Epithelial cell of proximal tubule (primary cell): ENCODE measurements at regions not wholly inside any gene's neighbourhood (a gene's known extent, or its start where the extent isn't known, plus 50 kb on each side); places are given as distances from the start of the nearest gene placed in this dataset.
"Not testable (repeated sequence)": the region's sequence is repeated elsewhere in the genome, so short reads cannot be mapped to it uniquely, and the experiment has no call there.

Experiments
- DNase-seq: peaks from one replicate; pipeline ENCODE4 v3.0.0-alpha.2; 2011; ENCODE audit warnings: low read depth
- H3K4me3 ChIP-seq: 2 replicates; pipeline ENCODE4 v1.5.1; 2011; ENCODE audit warnings: low read depth, mild to moderate bottlenecking, low read length
- CTCF ChIP-seq: conservative IDR thresholded peaks from 2 replicates; pipeline ENCODE4 v1.5.1; 2012; ENCODE audit warnings: low read depth, mild to moderate bottlenecking, low read length

DNA sequence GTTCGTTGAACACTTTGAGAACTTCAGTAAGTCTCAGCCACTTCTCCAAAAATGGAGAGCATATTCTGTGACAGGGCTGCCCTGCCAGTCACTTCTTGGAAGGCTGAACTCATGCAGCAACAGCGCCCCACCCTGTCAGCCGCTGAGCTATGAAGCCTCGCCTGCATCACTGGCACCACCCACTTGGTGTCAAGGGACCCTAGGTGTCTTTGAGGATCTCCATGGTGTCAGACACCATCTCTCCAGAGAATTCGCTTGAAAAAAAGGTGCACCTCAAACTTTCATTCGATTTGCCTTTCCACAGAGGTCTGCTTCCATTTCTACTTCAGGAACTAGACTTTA, 351.5 kb downstream of the SPATA31A6 start:
- peak; percentile 22 for TF ChIP-seq CTCF
- DNase-seq, H3K4me3 ChIP-seq: not testable (repeated sequence)

DNA sequence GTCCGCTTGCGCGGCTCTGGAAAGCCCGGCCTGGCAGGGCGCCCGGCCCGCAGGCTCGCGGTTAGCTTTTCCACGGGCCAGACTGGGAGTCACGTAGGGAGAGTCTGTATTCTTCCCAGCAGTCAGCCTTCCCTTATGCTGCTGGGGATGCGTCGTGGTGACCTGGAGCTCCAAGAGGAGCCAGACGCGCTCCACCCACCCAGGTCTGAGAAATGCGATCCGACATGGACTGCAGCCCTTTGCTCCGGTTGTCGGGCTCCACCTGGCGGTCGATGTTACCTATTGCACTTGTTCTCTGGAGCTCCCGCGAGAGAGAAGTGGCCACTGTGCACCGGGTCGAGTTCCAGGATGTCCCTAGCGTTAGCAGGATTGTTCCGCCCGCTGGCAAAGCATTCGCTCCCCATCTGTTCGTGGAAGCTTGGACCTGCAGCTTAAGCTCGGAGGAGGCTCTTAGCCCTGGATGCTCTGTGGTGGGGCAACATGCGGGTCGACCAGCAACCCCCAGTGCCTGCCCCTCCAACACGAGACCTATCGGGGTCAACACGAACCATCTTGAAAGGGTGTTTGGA, 367.4 kb downstream of the SPATA31A6 start:
- TF ChIP-seq CTCF = peak; percentile 37
- not testable (repeated sequence) for H3K4me3 ChIP-seq, DNase-seq

- not testable (repeated sequence) for H3K4me3 ChIP-seq, DNase-seq
These were observed 385.1 kb downstream of the SPATA31A6 start for GRCh38 chr9:42568530-42568929.

GRCh38 chr9:42568942-42569556, 385.6 kb downstream of the SPATA31A6 start:
- peak overlapping the region; percentile 26 for H3K4me3 ChIP-seq
- not testable (repeated sequence) for DNase-seq

DNA sequence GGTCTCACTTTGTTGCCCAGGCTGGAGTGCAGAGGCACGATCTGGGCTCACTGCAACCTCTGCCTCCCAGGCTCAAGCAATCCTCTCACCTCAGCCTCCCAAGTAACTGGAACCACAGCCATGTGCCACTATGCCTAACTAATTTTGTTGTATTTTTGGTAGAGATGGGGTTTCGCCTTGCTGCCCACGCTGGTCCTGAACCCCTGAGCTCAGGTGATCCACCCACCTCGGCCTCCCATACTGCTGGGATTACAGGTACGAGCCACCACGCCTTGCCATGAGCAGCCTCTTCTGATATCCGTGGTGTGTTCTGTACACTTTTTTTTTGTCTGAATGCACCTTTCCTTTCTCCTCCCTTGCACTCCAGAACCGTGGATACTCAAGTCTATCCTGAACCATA, 394.4 kb downstream of the SPATA31A6 start:
- H3K4me3 ChIP-seq = not testable (repeated sequence)

More for the DNA sequence above, 394.4 kb downstream of the SPATA31A6 start:
- DNase-seq = not testable (repeated sequence)
